ENCODE measurements at regions not wholly inside any gene's neighbourhood (a gene's known extent, or its start where the extent isn't known, plus 50 kb on each side); places are given as distances from the start of the nearest gene placed in this dataset.

DNA sequence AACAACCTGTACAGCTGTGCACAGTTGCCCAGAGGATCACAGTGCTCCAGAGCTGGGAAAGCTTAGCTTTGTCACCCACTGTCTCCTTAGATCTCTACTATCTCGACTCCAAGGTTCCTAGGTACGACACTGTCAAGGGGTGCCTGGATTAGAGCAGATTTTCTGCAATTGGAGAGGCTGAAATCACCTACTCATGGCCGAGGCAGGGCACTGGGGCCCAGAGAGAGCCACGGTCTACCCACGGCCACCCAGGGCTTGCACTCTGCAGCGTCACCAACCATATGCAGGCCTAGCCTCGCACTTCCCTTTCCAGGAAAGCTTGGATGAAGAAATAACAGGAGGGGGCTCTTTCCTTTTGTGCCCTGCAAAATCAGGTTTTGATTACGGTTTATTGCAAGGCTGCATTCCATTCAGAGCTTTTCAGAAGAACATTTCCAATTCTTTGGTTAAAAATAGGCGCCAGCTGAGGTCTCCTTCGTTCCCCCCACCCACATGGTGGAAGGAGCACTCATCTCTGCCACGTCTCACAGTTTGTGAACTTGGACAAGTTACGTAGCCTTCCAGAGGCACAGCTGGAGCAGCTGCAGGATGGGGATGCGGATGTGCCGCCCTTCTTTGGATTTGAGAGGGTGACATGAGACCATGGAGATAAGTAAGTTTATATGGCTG lies 80.0 kb downstream of the IRX5 start:
- Histone ChIP-seq H3K9me2 (no peaks in the 10 kb centered on the region), H2AFZ (ENCODE audit: low read depth) (no peak overlapping the region), H3K9me3 (no peaks in the 10 kb centered on the region), H3K9ac (no peak overlapping the region), H3K27me3 (ENCODE audit: insufficient read depth) (no peaks in the 10 kb centered on the region), H3K4me2 (no peak overlapping the region), H4K20me1 (ENCODE audit: insufficient read depth) (no peaks in the 10 kb centered on the region), H3K36me3 (replicated peaks in 1 of 2; ENCODE audit: control insufficient read depth in 1 of 2, insufficient read depth in 2 of 2, low read length in 1 of 2) (no peaks in the 10 kb centered on the region), H3K4me1 (ENCODE audit: control insufficient read depth in 1 of 2, insufficient read depth in 2 of 2, low read depth in 1 of 2, low read length in 1 of 2) (no peaks in the 10 kb centered on the region), H3K27ac (ENCODE audit: low read depth in 2 of 2, low read length in 1 of 2) (no peak overlapping the region), H3K79me2 (ENCODE audit: insufficient read depth) (no peaks in the 10 kb centered on the region), H3K4me3 (ENCODE audit: low read depth in 2 of 2, low read length in 1 of 2) (no peak overlapping the region), H3F3A (replicated peaks; ENCODE audit: insufficient read depth) (no peaks in the 10 kb centered on the region)
- no peak for DNase-seq
- no peak for TF ChIP-seq FOSL2 (IDR thresholded peaks at IDR 0.05; ENCODE audit: borderline replicate concordance, low read depth)
- TF ChIP-seq MEF2A (IDR thresholded peaks at IDR 0.05; ENCODE audit: borderline replicate concordance, low read depth), result no peak
- TF ChIP-seq YY1 (IDR thresholded peaks at IDR 0.05; ENCODE audit: low read depth), result no peak
- no peak for TF ChIP-seq CHD2 (IDR thresholded peaks at IDR 0.05; ENCODE audit: low read length, partially characterized antibody)
- TF ChIP-seq NRF1 (IDR thresholded peaks at IDR 0.05; ENCODE audit: low read depth, low read length), result no peak
- TF ChIP-seq FOXJ3 (CRISPR knock-in tag; IDR thresholded peaks at IDR 0.05), result no peak
- TF ChIP-seq RXRA (IDR thresholded peaks at IDR 0.05; ENCODE audit: borderline replicate concordance, low read depth), result no peak
- TF ChIP-seq TEAD4 (IDR thresholded peaks at IDR 0.05; ENCODE audit: borderline replicate concordance, insufficient read depth), result no peak
- TF ChIP-seq MXI1 (IDR thresholded peaks at IDR 0.05; ENCODE audit: low read depth, low read length), result no peak
- TF ChIP-seq TAF1 (IDR thresholded peaks at IDR 0.05; ENCODE audit: borderline replicate concordance, low read depth, low read length), result no peak
- no peak for TF ChIP-seq NFIC (IDR thresholded peaks at IDR 0.05; ENCODE audit: borderline replicate concordance)
- no peak for TF ChIP-seq RCOR1 (IDR thresholded peaks at IDR 0.05; ENCODE audit: low read length)
- TF ChIP-seq CTCF (IDR thresholded peaks at IDR 0.05), result no peak
- no peak for TF ChIP-seq SMC3 (IDR thresholded peaks at IDR 0.05; ENCODE audit: low read depth, low read length)
- TF ChIP-seq, protein P1, sequence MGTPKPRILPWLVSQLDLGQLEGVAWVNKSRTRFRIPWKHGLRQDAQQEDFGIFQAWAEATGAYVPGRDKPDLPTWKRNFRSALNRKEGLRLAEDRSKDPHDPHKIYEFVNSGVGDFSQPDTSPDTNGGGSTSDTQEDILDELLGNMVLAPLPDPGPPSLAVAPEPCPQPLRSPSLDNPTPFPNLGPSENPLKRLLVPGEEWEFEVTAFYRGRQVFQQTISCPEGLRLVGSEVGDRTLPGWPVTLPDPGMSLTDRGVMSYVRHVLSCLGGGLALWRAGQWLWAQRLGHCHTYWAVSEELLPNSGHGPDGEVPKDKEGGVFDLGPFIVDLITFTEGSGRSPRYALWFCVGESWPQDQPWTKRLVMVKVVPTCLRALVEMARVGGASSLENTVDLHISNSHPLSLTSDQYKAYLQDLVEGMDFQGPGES (IDR thresholded peaks at IDR 0.05; ENCODE audit: low read depth, low read length), result no peak
- TF ChIP-seq GABPA (IDR thresholded peaks at IDR 0.05; ENCODE audit: low read depth), result no peak
- no peak for TF ChIP-seq RFX5 (IDR thresholded peaks at IDR 0.05; ENCODE audit: low read length)
- TF ChIP-seq MAX (IDR thresholded peaks at IDR 0.05; ENCODE audit: low read depth), result no peak
- 37% methylated on average over 11 of the region's 14 CpGs for WGBS (ENCODE audit: low lambda C conversion rate)
- ChIA-PET POLR2A (no interaction called here), CTCF (interaction anchor here (1.2 to 1.5 kb wide), 2 partner anchors 40 to 313 kb away, joined by 3 read pairs; partner anchors contain the start of gene IRX6)

Data from SK-N-SH (cell line).